ENCODE measurements at regions not wholly inside any gene's neighbourhood (a gene's known extent, or its start where the extent isn't known, plus 50 kb on each side); places are given as distances from the start of the nearest gene placed in this dataset.
A peak's percentile ranks its signal among the peaks of the same experiment; 100 is the strongest.

DNA sequence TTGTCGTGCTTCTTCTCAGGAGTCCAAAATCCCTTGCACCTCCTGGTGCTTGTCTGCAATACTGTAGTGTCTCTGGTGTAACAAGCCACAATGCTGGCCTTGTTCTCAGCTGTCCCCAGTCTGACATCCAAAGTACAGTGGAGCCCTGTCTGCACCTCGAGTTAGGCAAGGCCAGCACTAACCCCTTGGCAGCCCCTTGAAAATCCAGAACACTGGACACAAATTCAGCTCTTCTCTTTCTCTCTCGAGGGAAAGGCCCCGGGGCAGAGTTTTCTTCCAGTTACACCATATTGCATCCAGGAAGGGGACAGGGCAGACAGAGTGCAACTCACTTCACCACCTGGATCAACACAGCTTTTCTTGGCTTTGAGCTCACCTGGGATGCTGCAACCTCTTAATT is 91.3 kb upstream of the ATP10A start:
- DNase-seq = no peak
- H3K27me3 Mint-ChIP-seq (ENCODE audit: unreplicated experiment) = no peaks in the 10 kb centered on the region
- TF ChIP-seq, protein P1, sequence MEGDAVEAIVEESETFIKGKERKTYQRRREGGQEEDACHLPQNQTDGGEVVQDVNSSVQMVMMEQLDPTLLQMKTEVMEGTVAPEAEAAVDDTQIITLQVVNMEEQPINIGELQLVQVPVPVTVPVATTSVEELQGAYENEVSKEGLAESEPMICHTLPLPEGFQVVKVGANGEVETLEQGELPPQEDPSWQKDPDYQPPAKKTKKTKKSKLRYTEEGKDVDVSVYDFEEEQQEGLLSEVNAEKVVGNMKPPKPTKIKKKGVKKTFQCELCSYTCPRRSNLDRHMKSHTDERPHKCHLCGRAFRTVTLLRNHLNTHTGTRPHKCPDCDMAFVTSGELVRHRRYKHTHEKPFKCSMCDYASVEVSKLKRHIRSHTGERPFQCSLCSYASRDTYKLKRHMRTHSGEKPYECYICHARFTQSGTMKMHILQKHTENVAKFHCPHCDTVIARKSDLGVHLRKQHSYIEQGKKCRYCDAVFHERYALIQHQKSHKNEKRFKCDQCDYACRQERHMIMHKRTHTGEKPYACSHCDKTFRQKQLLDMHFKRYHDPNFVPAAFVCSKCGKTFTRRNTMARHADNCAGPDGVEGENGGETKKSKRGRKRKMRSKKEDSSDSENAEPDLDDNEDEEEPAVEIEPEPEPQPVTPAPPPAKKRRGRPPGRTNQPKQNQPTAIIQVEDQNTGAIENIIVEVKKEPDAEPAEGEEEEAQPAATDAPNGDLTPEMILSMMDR (IDR thresholded peaks at IDR 0.05; ENCODE audit: partially characterized antibody, unreplicated experiment) = no peak
- H3K36me3 Mint-ChIP-seq (ENCODE audit: unreplicated experiment) = peaks cover 20% of the 10 kb centered on the region
- no peak overlapping the region for H3K4me3 Mint-ChIP-seq (ENCODE audit: unreplicated experiment)
- H3K9me3 Mint-ChIP-seq (ENCODE audit: unreplicated experiment) = no peaks in the 10 kb centered on the region
- H3K4me1 Mint-ChIP-seq (ENCODE audit: low read depth, unreplicated experiment) = no peaks in the 10 kb centered on the region
- H3K27ac Mint-ChIP-seq (ENCODE audit: unreplicated experiment) = no peak overlapping the region

DNA sequence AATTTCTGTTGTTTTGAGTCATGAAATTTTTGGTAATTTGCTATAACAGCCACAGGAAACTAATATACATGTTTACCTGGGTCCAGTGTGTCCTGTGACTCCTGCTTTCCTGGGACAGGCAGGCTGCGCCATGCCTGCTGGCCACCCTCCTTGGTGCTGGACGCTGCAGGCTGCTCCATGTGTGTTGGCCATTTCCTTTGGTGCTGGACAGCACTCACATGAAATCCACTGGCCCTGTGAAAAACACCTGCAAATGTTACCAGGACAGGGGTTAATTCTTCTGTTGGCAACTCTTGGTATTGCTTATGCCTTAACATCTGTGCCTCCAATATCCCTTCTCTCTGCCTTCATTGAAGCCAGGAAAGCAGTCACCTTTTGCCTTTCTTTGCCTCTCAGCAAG is 86.9 kb upstream of the ATP10A start:
- H3K36me3 Mint-ChIP-seq (ENCODE audit: unreplicated experiment) = peaks cover 20% of the 10 kb centered on the region
- H3K4me1 Mint-ChIP-seq (ENCODE audit: low read depth, unreplicated experiment) = peaks cover 6% of the 10 kb centered on the region
- H3K27me3 Mint-ChIP-seq (ENCODE audit: unreplicated experiment) = no peaks in the 10 kb centered on the region
- TF ChIP-seq, protein P1 (IDR thresholded peaks at IDR 0.05; ENCODE audit: partially characterized antibody, unreplicated experiment) = no peak
- peaks cover 5% of the 10 kb centered on the region for H3K9me3 Mint-ChIP-seq (ENCODE audit: unreplicated experiment)
- H3K4me3 Mint-ChIP-seq (ENCODE audit: unreplicated experiment) = no peak overlapping the region
- H3K27ac Mint-ChIP-seq (ENCODE audit: unreplicated experiment) = no peak overlapping the region
- no peak for DNase-seq

DNA sequence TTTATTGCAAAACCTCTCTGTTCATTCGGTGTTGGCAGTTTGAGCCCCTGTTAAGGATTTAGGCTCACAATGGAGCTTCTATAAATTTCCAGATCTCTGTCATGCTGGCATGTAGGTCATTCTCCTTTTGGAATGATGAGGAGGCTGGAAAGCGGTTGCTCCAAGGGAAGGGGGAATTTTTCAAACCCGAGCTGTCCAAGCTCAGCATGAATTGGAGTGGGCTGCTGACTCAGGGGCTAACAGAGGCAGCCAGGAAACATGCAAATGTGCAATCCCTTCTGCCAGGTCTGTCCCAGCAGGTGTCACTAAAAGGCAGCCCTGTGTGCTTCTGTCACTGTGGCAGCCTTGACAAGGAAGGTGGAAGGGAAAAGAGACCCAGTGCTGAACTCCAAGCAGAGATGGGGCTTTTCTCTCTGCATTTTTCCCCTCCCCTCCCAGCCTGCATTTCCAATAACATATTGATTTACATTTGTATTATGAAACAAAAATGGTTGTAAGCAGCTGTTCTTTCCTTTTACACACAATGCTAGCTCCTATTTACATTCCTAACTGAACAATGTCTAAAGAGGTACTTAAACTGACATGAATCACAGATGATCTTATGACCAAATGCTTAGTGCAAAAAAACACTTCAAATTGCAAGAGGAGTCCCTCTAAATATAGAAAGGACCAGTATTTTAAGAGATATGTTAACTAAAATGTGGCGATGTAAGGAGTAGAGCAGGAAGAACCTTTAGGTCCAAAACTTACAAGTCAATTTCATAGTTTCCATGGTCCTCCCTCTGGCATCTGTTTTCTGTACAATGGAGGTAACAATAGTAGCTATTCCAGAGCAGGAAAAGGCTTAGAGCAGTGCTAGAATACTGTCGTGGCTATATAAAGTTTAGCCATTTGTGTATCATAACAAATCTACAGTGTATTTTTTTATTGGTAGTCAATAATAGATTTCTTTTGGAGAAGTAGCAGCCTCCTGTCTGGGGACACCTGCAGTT is 84.5 kb upstream of the ATP10A start:
- TF ChIP-seq, protein P1 (IDR thresholded peaks at IDR 0.05; ENCODE audit: partially characterized antibody, unreplicated experiment) = no peak
- DNase-seq = peak; percentile 45
- Mint-ChIP-seq H3K36me3 (ENCODE audit: unreplicated experiment) (peaks cover 8% of the 10 kb centered on the region), H3K4me1 (ENCODE audit: low read depth, unreplicated experiment) (peaks cover 6% of the 10 kb centered on the region), H3K27ac (ENCODE audit: unreplicated experiment) (peak overlapping the region; percentile 84), H3K27me3 (ENCODE audit: unreplicated experiment) (no peaks in the 10 kb centered on the region), H3K9me3 (ENCODE audit: unreplicated experiment) (peaks cover 8% of the 10 kb centered on the region), H3K4me3 (ENCODE audit: unreplicated experiment) (no peak overlapping the region)

DNA sequence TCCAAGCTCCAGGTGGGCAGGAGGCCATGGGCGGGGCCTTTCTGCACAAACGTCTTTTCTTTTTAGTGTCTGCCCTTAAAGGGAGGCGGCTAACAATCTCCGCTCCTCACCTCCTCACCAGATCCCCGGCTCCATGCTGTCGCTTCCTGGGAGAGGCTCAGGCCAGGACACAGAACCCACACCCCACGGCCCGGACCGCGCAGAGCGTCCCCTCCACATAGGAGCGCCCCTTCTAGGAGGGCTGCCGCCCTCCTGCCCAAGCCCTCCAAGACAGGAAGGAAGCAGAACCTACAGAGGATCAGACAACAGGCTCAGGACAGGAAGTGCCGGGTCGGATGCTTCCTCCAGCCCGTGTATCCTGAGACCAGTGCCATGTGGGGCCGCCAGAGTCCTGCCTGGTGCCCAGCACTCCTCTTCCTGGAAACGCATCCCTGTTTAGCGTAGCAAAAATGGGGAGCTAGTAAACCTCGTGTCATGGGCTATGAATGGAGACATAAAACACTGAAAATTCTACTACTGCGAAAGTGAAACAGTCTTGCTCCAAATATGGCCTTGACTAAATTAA is 83.2 kb upstream of the ATP10A start:
- Mint-ChIP-seq H3K36me3 (ENCODE audit: unreplicated experiment) (no peaks in the 10 kb centered on the region), H3K27ac (ENCODE audit: unreplicated experiment) (no peak overlapping the region), H3K9me3 (ENCODE audit: unreplicated experiment) (peaks cover 8% of the 10 kb centered on the region), H3K4me3 (ENCODE audit: unreplicated experiment) (no peak overlapping the region), H3K27me3 (ENCODE audit: unreplicated experiment) (no peaks in the 10 kb centered on the region), H3K4me1 (ENCODE audit: low read depth, unreplicated experiment) (peaks cover 6% of the 10 kb centered on the region)
- TF ChIP-seq, protein P1 (IDR thresholded peaks at IDR 0.05; ENCODE audit: partially characterized antibody, unreplicated experiment) = no peak
- DNase-seq = no peak

DNA sequence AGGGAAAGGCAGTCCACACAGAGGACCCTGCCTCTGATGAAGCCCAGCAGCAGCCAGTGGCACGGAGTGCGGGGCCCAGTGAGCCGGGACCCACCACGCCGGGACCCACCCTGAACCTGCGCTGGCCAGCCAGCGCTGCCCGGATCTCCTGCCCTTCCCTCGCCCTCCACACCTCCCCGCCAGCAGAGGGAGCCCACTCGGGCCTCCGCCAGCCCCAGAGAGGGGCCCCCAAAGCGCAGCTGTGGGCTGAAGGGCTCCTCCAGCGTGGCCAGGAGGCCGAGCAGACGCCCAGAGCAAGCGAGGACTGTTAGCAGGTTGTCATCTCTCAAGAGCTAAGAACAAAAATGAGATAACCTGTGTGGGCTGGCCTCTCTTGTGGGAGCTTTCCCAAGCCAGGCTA is 81.3 kb upstream of the ATP10A start:
- DNase-seq = no peak
- no peak overlapping the region for H3K27ac Mint-ChIP-seq (ENCODE audit: unreplicated experiment)
- no peak overlapping the region for H3K4me3 Mint-ChIP-seq (ENCODE audit: unreplicated experiment)
- no peaks in the 10 kb centered on the region for H3K27me3 Mint-ChIP-seq (ENCODE audit: unreplicated experiment)
- TF ChIP-seq, protein P1 (IDR thresholded peaks at IDR 0.05; ENCODE audit: partially characterized antibody, unreplicated experiment) = no peak
- peaks cover 6% of the 10 kb centered on the region for H3K4me1 Mint-ChIP-seq (ENCODE audit: low read depth, unreplicated experiment)
- peaks cover 8% of the 10 kb centered on the region for H3K9me3 Mint-ChIP-seq (ENCODE audit: unreplicated experiment)
- H3K36me3 Mint-ChIP-seq (ENCODE audit: unreplicated experiment) = no peaks in the 10 kb centered on the region
